ENCODE measurements at regions not wholly inside any gene's neighbourhood (a gene's known extent, or its start where the extent isn't known, plus 50 kb on each side); places are given as distances from the start of the nearest gene placed in this dataset.

- Histone ChIP-seq H3K4me3 (replicated peaks; ENCODE audit: insufficient read depth, low read length) (no peak overlapping the region), H3K27ac (replicated peaks) (no peak overlapping the region), H3K27me3 (ENCODE audit: insufficient read depth, poor library complexity, severe bottlenecking) (no peaks in the 10 kb centered on the region)
- no peak for DNase-seq (ENCODE audit: low read depth in 1 of 2, low spot score in 1 of 2)
- TF ChIP-seq CTCF (IDR thresholded peaks at IDR 0.05; ENCODE audit: insufficient read depth, low read length) (no peak), REST (IDR thresholded peaks at IDR 0.05; ENCODE audit: insufficient replicate concordance, low read depth) (no peak), GABPA (IDR thresholded peaks at IDR 0.05; ENCODE audit: low read depth) (no peak), POLR2AphosphoS5 (IDR thresholded peaks at IDR 0.05; ENCODE audit: low read depth) (no peak), SPI1 (IDR thresholded peaks at IDR 0.05; ENCODE audit: borderline replicate concordance, low read depth) (no peak)
These were observed 677.6 kb downstream of the BCL11A start for GRCh38 chr2:59875836-59876235.

- Histone ChIP-seq H3K27me3 (ENCODE audit: insufficient read depth, poor library complexity, severe bottlenecking) (no peaks in the 10 kb centered on the region), H3K27ac (replicated peaks) (no peak overlapping the region), H3K4me3 (replicated peaks; ENCODE audit: insufficient read depth, low read length) (no peak overlapping the region)
- DNase-seq (ENCODE audit: low read depth in 1 of 2, low spot score in 1 of 2) = no peak
- TF ChIP-seq GABPA (IDR thresholded peaks at IDR 0.05; ENCODE audit: low read depth) (no peak), CTCF (IDR thresholded peaks at IDR 0.05; ENCODE audit: insufficient read depth, low read length) (no peak)
These were observed 678.3 kb downstream of the BCL11A start for GRCh38 chr2:59874971-59875755.

- no peak for DNase-seq (ENCODE audit: low read depth in 1 of 2, low spot score in 1 of 2)
- no peak for TF ChIP-seq REST (IDR thresholded peaks at IDR 0.05; ENCODE audit: insufficient replicate concordance, low read depth)
- no peak for TF ChIP-seq GABPA (IDR thresholded peaks at IDR 0.05; ENCODE audit: low read depth)
- TF ChIP-seq POLR2AphosphoS5 (IDR thresholded peaks at IDR 0.05; ENCODE audit: low read depth) = no peak
- TF ChIP-seq CTCF (IDR thresholded peaks at IDR 0.05; ENCODE audit: insufficient read depth, low read length) = no peak
- no peak for TF ChIP-seq SPI1 (IDR thresholded peaks at IDR 0.05; ENCODE audit: borderline replicate concordance, low read depth)
- H3K27me3 ChIP-seq (ENCODE audit: insufficient read depth, poor library complexity, severe bottlenecking) = no peaks in the 10 kb centered on the region
- H3K4me3 ChIP-seq (replicated peaks; ENCODE audit: insufficient read depth, low read length) = no peak overlapping the region
- no peak overlapping the region for H3K27ac ChIP-seq (replicated peaks)
These were observed 679.1 kb downstream of the BCL11A start for GRCh38 chr2:59874361-59874760.

GRCh38 chr2:59871830-59872229, 681.6 kb downstream of the BCL11A start:
- H3K27me3 ChIP-seq (ENCODE audit: insufficient read depth, poor library complexity, severe bottlenecking) = no peaks in the 10 kb centered on the region
- no peak overlapping the region for H3K4me3 ChIP-seq (replicated peaks; ENCODE audit: insufficient read depth, low read length)
- TF ChIP-seq CTCF (IDR thresholded peaks at IDR 0.05; ENCODE audit: insufficient read depth, low read length) (no peak), POLR2AphosphoS5 (IDR thresholded peaks at IDR 0.05; ENCODE audit: low read depth) (no peak), GABPA (IDR thresholded peaks at IDR 0.05; ENCODE audit: low read depth) (no peak), REST (IDR thresholded peaks at IDR 0.05; ENCODE audit: insufficient replicate concordance, low read depth) (no peak), SPI1 (IDR thresholded peaks at IDR 0.05; ENCODE audit: borderline replicate concordance, low read depth) (no peak)
- no peak for DNase-seq (ENCODE audit: low read depth in 1 of 2, low spot score in 1 of 2)
- no peak overlapping the region for H3K27ac ChIP-seq (replicated peaks)

Data from HL-60 (cell line).